Islet precursor cell (in vitro differentiated cells): ENCODE measurements at regions not wholly inside any gene's neighbourhood (a gene's known extent, or its start where the extent isn't known, plus 50 kb on each side); places are given as distances from the start of the nearest gene placed in this dataset.

ENCODE experiments used
- DNase-seq: peaks from one replicate; pipeline ENCODE4 v3.0.0-alpha.2; 2018

- DNase-seq: peak; percentile 64
Observed at GRCh38 chrX:109312757-109313156, 169.1 kb downstream of the GUCY2F start.

DNA sequence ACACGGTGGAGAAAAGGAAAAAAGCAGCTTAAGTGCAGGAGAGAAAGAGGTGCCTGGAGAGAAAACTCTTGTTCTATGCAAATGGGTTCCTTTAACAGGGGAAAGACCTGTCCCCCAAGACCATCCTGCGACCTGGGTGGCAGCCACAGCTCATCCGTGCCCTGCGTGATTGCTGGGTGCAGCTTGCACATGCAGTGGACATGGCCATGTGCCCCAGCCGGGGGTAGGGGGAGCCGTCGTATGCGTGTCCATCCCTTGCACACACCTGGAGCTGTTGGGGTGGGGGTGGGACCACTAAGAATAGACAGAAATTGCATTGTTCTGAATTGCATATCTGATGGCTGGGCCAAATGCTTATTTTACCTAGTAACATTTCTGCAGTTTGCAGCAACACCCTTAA, 171.9 kb downstream of the GUCY2F start:
- no peak for DNase-seq

GRCh38 chrX:109301177-109301576, 180.7 kb downstream of the GUCY2F start:
- DNase-seq: no peak

GRCh38 chrX:109300415-109300814, 181.5 kb downstream of the GUCY2F start:
- no peak for DNase-seq

DNA sequence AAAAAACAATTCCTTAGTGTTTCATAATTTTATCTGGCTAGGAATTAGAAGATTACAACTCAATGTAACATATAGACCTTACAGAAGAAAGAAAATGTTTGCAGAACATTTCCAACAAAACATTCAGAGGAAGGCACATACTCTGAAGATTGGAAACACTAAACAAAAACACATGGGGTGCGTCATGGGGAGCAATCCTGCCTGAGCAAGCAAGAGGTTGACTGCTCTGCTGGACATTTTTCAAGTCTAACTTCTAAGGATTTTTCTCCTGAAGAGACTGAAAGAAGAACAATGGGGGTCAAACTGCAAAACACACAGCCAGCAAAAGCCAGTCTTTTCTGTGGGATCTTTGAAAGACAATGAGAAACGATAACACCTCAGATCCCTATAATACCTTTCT, 182.8 kb downstream of the GUCY2F start:
- no peak for DNase-seq

GRCh38 chrX:109294097-109294814, 187.6 kb downstream of the GUCY2F start:
- no peak for DNase-seq

DNA sequence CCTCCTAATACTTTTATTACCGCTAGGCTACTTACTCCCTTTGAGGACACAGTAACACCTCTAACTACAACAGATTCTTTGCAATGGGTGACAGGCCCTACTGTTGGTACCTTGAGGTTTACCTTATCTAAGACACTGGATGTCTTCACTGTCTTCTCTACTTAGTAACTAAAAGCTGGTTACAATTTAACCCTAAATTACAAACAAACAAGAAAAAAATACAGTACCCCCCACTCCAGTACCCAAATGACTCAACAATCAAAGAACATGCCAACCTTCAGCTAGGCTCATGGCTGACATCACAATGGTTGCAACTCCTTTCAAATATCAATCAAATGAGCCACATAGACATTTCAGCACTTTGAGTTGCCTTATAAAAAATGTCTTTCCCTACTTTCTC, 198.0 kb downstream of the GUCY2F start:
- DNase-seq: no peak

GRCh38 chrX:109281483-109282275, 200.2 kb downstream of the GUCY2F start:
- no peak for DNase-seq

GRCh38 chrX:109274806-109275205, 207.1 kb downstream of the GUCY2F start:
- DNase-seq: no peak

DNA sequence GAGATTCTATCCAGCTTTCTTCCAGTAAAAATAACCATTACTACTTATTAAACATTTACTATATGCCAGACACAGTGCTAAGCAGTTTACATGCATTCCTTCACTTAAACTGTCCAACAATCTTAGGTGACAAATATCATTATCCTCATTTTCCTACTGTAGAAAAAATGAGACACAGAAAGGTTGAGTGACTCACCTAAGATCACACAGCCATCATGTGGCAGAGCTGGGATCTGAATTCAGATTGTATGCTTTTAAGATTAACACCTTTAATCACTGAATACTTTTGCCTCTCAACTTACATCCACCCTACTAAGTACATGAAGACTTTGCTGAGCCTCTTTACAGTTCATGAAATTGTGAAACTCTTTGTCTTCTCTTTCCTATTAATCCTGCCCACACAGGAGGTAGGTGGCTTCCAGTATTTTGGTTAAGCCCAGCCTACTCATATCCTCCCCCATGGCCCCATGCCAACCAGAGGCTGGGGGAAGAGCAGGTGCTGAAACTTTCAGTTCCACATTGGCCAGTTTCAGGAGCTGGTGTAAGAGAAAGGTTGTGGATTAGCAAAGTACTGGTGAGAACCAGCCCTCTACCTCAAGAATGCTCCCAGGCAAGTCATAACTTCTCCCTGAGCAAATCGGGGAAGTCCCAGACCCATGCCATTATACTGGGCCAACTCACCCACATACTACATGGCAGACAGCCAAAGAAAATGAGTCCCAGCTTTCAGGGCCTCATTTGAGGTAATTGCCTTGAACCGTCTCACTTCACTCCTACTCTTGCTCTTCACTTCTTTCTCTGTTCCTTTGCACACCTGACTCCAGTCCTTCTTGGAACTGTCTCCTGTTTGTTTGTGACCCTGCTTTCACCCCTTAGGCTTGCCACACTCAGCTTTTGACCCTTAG, 211.1 kb downstream of the GUCY2F start:
- DNase-seq: no peak

- peak; percentile 83 for DNase-seq
Observed at GRCh38 chrX:109268340-109268739, 213.5 kb downstream of the GUCY2F start.

DNA sequence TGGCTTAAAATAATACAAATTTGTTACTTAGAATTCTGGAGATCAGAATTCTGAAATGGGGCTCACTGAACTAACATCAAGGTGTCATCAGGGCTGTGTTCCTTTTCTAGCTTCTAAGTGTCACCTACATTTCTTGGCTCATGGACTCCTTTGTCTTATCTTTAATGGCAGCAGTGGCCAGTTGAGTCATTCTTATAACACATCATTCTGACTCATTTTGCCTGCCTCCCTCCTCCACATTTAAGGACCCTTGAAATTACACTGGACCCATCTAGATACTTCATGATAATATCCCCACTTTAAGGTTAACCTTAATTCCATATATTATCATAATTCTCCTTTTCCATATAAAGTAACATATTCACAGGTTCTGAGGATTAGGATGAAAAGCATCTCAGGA, 215.9 kb downstream of the GUCY2F start:
- no peak for DNase-seq

- no peak for DNase-seq
Observed at GRCh38 chrX:109264878-109265277, 217.0 kb downstream of the GUCY2F start.

DNA sequence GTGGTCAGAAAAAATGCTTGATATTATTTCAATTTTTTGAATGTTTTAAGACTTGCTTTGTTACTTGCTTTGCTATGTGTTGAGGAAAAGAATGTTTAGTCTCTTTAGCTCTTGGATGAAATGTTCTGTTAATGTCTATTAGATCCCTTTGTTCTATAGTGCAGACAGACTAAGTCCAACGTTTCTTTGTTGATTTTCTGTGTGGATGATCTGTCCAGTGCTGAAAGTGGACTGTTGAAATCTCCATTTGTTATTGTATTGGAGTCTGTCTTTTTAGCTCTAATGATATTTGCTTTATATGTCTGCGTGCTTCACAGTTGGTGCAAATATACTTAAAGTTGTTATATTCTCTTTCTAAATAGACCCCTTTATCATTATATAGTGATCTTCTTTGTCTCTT, 220.6 kb downstream of the GUCY2F start:
- no peak for DNase-seq

- DNase-seq: no peak
Observed at GRCh38 chrX:109252789-109253188, 229.1 kb downstream of the GUCY2F start.

GRCh38 chrX:109218761-109219160, 263.1 kb downstream of the GUCY2F start:
- no peak for DNase-seq

- DNase-seq: no peak
Observed at GRCh38 chrX:109199726-109200125, 282.2 kb downstream of the GUCY2F start.

DNA sequence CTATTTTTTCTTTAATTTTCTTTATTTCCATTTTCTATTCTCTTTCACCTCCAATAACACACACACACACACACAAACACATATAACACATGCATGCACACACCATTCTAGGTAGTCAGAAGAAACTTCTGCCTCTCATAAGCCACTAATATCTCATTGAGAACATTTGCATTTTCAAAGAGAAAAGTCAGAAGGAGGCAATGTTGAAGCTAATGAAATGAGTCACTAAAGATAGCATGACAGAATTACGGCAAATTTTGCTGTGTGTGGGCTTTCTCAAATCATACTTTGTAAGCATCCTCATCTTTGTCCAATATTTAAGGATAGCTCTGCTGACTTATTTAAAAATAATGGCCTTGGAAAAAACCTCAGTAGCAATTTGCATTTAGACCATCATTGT, 291.3 kb downstream of the GUCY2F start:
- no peak for DNase-seq

DNA sequence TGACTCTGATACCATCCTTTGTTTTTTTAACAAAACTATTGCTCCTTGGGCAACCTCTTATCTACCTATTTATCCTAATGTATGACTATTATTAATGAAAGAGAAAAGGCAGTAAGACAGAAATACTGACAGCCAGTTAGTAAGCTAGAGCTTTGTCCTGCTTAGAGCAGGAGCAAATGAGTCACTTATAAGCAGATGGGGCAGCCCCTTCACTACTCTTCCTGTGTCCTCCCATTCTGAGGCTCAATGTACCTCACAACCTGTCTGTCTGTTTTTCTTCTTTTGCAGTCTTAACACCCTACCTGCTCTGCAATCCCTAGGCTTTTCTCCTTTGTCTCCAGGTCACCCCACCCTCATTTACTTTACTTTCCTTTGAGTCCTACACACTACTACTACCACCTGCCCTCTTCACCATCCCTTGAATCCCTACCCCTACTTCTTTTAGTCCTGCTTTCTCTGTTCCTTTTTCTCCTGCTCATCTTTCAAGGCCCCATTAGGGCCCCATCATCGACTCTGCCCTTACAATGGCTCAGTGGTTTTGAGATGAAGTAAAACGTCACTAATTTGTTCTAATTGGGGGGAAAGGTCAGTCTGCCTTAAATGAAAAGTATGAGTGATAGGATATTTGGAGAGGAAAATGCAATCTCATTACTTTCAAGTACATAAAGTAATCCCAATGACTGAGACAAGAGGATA, 294.3 kb downstream of the GUCY2F start:
- no peak for DNase-seq

DNA sequence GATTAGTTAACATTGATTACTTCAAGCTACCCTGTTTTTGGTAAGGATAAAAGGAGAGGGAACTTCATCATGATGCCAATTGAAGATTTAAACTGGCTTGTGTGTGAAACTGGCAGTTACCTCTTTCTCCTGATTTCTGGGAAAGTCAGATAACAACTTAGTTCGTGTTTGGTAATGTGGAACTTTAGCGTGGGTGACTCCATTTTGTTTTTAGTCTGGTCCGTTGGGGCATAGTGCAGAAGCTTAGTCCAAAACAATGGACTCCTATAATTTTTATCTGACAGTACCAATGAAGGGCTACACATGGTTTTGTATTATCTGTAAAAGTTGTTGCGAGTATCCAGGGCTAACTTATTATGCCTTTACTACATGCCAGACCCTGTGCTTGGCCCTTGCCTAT, 294.9 kb downstream of the GUCY2F start:
- DNase-seq: no peak

DNA sequence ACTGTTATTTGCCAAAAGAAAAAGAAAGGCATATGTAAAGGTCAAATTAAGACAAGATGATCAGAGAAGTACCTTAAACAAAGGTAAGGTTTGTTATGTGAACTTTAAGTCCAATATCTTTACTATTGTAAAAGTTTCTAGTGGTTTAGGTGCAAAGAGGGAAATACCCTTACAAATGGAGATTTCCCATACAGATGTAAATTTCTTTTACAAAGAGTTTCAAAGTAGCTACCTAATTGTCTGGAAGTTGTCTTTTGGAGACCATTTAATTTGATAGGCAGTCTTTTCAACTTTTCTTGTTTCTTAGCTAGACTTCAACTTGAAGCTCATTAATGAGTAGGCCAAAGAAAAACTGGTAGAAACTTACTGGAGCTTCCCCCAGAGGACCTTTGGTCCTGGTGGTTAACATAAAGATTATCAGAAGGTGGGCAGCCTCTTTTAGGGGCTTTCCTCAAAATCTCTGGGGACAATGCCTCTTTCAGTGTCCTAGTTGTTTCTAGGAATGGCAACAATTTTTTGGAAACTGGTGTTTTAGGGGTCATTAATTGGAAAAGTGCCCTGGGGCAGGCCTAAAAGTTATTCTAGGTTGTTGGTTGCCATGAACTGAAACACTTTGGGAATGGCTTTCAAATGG, 297.3 kb downstream of the GUCY2F start:
- DNase-seq: no peak

DNA sequence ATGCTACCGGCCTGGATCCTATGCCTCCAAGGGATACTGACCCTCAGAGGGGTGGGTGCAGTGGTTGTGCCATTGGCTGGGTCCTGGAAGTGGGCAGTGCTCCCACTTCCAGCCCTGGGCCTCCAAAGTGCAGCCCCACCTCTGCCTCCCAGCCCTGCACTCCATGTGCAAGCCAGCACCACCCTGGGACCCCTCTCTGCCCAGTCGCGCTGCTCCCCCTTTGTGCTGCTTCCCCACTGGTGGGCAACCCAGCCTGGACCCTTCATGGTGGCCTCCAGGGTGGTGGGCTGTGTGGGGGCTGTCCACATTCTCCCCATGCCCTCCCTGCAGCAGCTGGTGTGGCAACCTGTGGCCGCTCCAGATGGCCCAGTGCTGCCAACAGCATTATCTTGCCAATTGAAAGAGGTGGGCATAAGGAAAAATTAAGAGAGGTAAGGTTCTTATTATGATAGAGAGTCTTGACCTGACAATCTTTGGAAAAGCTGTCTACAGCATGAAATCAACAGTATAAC, 309.7 kb downstream of the GUCY2F start:
- no peak for DNase-seq
